ENCODE measurements at regions not wholly inside any gene's neighbourhood (a gene's known extent, or its start where the extent isn't known, plus 50 kb on each side); places are given as distances from the start of the nearest gene placed in this dataset.

DNA sequence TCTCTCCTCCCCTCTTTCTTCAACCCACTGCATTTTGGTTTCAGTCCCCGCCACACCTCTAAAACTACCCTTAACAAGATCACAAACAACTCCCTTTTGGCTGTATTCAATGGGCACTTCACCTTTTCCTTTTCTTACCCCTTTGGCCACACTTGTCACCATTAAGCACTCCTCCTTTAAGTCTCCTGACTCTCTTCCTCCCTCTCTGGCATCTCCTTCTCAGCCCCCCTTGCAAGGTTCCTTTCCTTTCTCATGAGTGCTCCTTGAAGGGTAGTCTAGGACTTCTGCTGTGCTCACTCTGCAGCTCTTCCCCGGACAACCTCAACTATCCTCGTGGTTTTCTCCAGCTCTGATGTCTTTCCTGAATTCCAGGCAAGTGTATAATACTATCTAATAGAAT is 103.7 kb downstream of the RPL22L1 start (continued):
- TF ChIP-seq, protein P1, sequence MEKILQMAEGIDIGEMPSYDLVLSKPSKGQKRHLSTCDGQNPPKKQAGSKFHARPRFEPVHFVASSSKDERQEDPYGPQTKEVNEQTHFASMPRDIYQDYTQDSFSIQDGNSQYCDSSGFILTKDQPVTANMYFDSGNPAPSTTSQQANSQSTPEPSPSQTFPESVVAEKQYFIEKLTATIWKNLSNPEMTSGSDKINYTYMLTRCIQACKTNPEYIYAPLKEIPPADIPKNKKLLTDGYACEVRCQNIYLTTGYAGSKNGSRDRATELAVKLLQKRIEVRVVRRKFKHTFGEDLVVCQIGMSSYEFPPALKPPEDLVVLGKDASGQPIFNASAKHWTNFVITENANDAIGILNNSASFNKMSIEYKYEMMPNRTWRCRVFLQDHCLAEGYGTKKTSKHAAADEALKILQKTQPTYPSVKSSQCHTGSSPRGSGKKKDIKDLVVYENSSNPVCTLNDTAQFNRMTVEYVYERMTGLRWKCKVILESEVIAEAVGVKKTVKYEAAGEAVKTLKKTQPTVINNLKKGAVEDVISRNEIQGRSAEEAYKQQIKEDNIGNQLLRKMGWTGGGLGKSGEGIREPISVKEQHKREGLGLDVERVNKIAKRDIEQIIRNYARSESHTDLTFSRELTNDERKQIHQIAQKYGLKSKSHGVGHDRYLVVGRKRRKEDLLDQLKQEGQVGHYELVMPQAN (IDR thresholded peaks at IDR 0.05; ENCODE audit: borderline replicate concordance): no peak
- TF ChIP-seq, protein P2, sequence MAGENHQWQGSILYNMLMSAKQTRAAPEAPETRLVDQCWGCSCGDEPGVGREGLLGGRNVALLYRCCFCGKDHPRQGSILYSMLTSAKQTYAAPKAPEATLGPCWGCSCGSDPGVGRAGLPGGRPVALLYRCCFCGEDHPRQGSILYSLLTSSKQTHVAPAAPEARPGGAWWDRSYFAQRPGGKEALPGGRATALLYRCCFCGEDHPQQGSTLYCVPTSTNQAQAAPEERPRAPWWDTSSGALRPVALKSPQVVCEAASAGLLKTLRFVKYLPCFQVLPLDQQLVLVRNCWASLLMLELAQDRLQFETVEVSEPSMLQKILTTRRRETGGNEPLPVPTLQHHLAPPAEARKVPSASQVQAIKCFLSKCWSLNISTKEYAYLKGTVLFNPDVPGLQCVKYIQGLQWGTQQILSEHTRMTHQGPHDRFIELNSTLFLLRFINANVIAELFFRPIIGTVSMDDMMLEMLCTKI (IDR thresholded peaks at IDR 0.05; ENCODE audit: partially characterized antibody): no peak
- TF ChIP-seq, protein P3, sequence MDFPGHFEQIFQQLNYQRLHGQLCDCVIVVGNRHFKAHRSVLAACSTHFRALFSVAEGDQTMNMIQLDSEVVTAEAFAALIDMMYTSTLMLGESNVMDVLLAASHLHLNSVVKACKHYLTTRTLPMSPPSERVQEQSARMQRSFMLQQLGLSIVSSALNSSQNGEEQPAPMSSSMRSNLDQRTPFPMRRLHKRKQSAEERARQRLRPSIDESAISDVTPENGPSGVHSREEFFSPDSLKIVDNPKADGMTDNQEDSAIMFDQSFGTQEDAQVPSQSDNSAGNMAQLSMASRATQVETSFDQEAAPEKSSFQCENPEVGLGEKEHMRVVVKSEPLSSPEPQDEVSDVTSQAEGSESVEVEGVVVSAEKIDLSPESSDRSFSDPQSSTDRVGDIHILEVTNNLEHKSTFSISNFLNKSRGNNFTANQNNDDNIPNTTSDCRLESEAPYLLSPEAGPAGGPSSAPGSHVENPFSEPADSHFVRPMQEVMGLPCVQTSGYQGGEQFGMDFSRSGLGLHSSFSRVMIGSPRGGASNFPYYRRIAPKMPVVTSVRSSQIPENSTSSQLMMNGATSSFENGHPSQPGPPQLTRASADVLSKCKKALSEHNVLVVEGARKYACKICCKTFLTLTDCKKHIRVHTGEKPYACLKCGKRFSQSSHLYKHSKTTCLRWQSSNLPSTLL (IDR thresholded peaks at IDR 0.05): 0 out of 2 replicates have a peak, but pooled peaks have one; percentile 37
- no peak for TF ChIP-seq ZFP36 (IDR thresholded peaks at IDR 0.05; ENCODE audit: low read depth, low read length, partially characterized antibody)
- no peak for TF ChIP-seq FOXK2 (conservative IDR thresholded peaks at IDR 0.05 in 1 of 2, IDR thresholded peaks at IDR 0.05 in 1 of 2; ENCODE audit: low read depth in 2 of 2)
- no peak for TF ChIP-seq POLR2H (tag; IDR thresholded peaks at IDR 0.05; ENCODE audit: low read depth)
- TF ChIP-seq EHMT2 (IDR thresholded peaks at IDR 0.05): no peak
- no peak for TF ChIP-seq POLR2AphosphoS5 (IDR thresholded peaks at IDR 0.05; ENCODE audit: control insufficient read depth, insufficient read depth, low read depth, low read length)
- TF ChIP-seq OTX1 (CRISPR knock-in tag; IDR thresholded peaks at IDR 0.05): no peak
- TF ChIP-seq NCOA1 (IDR thresholded peaks at IDR 0.05; ENCODE audit: low read depth): no peak
- TF ChIP-seq TBL1XR1 (IDR thresholded peaks at IDR 0.05; ENCODE audit: low read length in 2 of 2): no peak
- no peak for TF ChIP-seq CCAR2 (IDR thresholded peaks at IDR 0.05; ENCODE audit: low read depth, low read length)
- TF ChIP-seq ZNF282 (CRISPR knock-in tag; IDR thresholded peaks at IDR 0.05): no peak
- no peak for TF ChIP-seq HDAC3 (IDR thresholded peaks at IDR 0.05; ENCODE audit: borderline replicate concordance, partially characterized antibody)
- no peak for TF ChIP-seq PHB2 (IDR thresholded peaks at IDR 0.05; ENCODE audit: low read depth)
- TF ChIP-seq CBFA2T3 (IDR thresholded peaks at IDR 0.05): no peak
- no peak for TF ChIP-seq ZNF175 (CRISPR knock-in tag; IDR thresholded peaks at IDR 0.05; ENCODE audit: low read depth)
- no peak for TF ChIP-seq TCFL5 (CRISPR knock-in tag; conservative IDR thresholded peaks at IDR 0.05)
- TF ChIP-seq ATF1 (CRISPR knock-in tag; IDR thresholded peaks at IDR 0.05): no peak
- no peak for TF ChIP-seq ATF1 (tag; IDR thresholded peaks at IDR 0.05)
- TF ChIP-seq, protein P4, sequence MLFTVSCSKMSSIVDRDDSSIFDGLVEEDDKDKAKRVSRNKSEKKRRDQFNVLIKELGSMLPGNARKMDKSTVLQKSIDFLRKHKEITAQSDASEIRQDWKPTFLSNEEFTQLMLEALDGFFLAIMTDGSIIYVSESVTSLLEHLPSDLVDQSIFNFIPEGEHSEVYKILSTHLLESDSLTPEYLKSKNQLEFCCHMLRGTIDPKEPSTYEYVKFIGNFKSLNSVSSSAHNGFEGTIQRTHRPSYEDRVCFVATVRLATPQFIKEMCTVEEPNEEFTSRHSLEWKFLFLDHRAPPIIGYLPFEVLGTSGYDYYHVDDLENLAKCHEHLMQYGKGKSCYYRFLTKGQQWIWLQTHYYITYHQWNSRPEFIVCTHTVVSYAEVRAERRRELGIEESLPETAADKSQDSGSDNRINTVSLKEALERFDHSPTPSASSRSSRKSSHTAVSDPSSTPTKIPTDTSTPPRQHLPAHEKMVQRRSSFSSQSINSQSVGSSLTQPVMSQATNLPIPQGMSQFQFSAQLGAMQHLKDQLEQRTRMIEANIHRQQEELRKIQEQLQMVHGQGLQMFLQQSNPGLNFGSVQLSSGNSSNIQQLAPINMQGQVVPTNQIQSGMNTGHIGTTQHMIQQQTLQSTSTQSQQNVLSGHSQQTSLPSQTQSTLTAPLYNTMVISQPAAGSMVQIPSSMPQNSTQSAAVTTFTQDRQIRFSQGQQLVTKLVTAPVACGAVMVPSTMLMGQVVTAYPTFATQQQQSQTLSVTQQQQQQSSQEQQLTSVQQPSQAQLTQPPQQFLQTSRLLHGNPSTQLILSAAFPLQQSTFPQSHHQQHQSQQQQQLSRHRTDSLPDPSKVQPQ (CRISPR knock-in tag; IDR thresholded peaks at IDR 0.05; ENCODE audit: borderline replicate concordance): 0 out of 2 replicates have a peak, but pooled peaks have one; percentile 42
- TF ChIP-seq ZBTB1 (CRISPR knock-in tag; IDR thresholded peaks at IDR 0.05; ENCODE audit: borderline replicate concordance, low read depth): no peak
- no peak for TF ChIP-seq SOX6 (IDR thresholded peaks at IDR 0.05)
- TF ChIP-seq EP400 (IDR thresholded peaks at IDR 0.05): no peak

Data from K562 (cell line).